ENCODE measurements at regions not wholly inside any gene's neighbourhood (a gene's known extent, or its start where the extent isn't known, plus 50 kb on each side); places are given as distances from the start of the nearest gene placed in this dataset.
"Not testable (repeated sequence)": the region's sequence is repeated elsewhere in the genome, so short reads cannot be mapped to it uniquely, and the experiment has no call there.

- DNase-seq (ENCODE audit: low spot score) = no peak
These were observed 130.1 kb upstream of the ZEB1 start for GRCh38 chr10:31188792-31189406.

- no peak for DNase-seq (ENCODE audit: low spot score)
These were observed 128.5 kb upstream of the ZEB1 start for GRCh38 chr10:31190488-31190887.

GRCh38 chr10:31192475-31192874 lies 126.5 kb upstream of the ZEB1 start:
- DNase-seq (ENCODE audit: low spot score) = no peak

- no peak for DNase-seq (ENCODE audit: low spot score)
These were observed 124.0 kb upstream of the ZEB1 start for GRCh38 chr10:31194986-31195385.

GRCh38 chr10:31197886-31198285 lies 121.1 kb upstream of the ZEB1 start:
- no peak for DNase-seq (ENCODE audit: low spot score)

GRCh38 chr10:31204090-31204489 lies 114.9 kb upstream of the ZEB1 start:
- no peak for DNase-seq (ENCODE audit: low spot score)

- no peak for DNase-seq (ENCODE audit: low spot score)
These were observed 111.4 kb upstream of the ZEB1 start for GRCh38 chr10:31207636-31208035.

- DNase-seq (ENCODE audit: low spot score) = no peak
These were observed 109.5 kb upstream of the ZEB1 start for GRCh38 chr10:31209478-31209877.

- no peak for DNase-seq (ENCODE audit: low spot score)
These were observed 108.8 kb upstream of the ZEB1 start for GRCh38 chr10:31210190-31210589.

- DNase-seq (ENCODE audit: low spot score) = no peak
These were observed 105.1 kb upstream of the ZEB1 start for GRCh38 chr10:31213959-31214358.

- no peak for DNase-seq (ENCODE audit: low spot score)
These were observed 104.0 kb upstream of the ZEB1 start for GRCh38 chr10:31215052-31215451.

- DNase-seq (ENCODE audit: low spot score) = no peak
These were observed 99.7 kb upstream of the ZEB1 start for GRCh38 chr10:31219306-31219705.

GRCh38 chr10:31228780-31229179 lies 90.2 kb upstream of the ZEB1 start:
- not testable (repeated sequence) for DNase-seq (ENCODE audit: low spot score)

- no peak for DNase-seq (ENCODE audit: low spot score)
These were observed 79.1 kb upstream of the ZEB1 start for GRCh38 chr10:31239961-31240360.

- no peak for DNase-seq (ENCODE audit: low spot score)
These were observed 76.1 kb upstream of the ZEB1 start for GRCh38 chr10:31242902-31243301.

- DNase-seq (ENCODE audit: low spot score) = not testable (repeated sequence)
These were observed 67.9 kb upstream of the ZEB1 start for GRCh38 chr10:31251118-31251517.

- no peak for DNase-seq (ENCODE audit: low spot score)
These were observed 65.8 kb upstream of the ZEB1 start for GRCh38 chr10:31253237-31253636.

GRCh38 chr10:31261511-31262311 lies 57.3 kb upstream of the ZEB1 start:
- DNase-seq (ENCODE audit: low spot score) = no peak

- no peak for DNase-seq (ENCODE audit: low spot score)
These were observed 56.3 kb upstream of the ZEB1 start for GRCh38 chr10:31262672-31263071.

GRCh38 chr10:31263903-31264302 lies 55.1 kb upstream of the ZEB1 start:
- DNase-seq (ENCODE audit: low spot score) = no peak

GRCh38 chr10:31268444-31269303 lies 50.3 kb upstream of the ZEB1 start:
- DNase-seq (ENCODE audit: low spot score) = no peak
